Left lobe of liver (tissue), 2 donors: ENCODE measurements at regions not wholly inside any gene's neighbourhood (a gene's known extent, or its start where the extent isn't known, plus 50 kb on each side); places are given as distances from the start of the nearest gene placed in this dataset.

Experiments used
- ATAC-seq: fragments of 200-7000 bp; cut with Tn5 transposase; one replicate; pipeline ENCODE4 v1.9.1; 2020; ENCODE audit warnings: mild to moderate bottlenecking, moderate library complexity
- DNase-seq: peaks from one replicate; pipeline ENCODE4 v3.0.0-alpha.2; 2020; ENCODE audit warnings: low spot score
- donor health status: DM: no; HTN: no; CAD: no; lungs with moderate emphysema.
- donor health status: DM: no; HTN: yes; CAD: no.

DNA sequence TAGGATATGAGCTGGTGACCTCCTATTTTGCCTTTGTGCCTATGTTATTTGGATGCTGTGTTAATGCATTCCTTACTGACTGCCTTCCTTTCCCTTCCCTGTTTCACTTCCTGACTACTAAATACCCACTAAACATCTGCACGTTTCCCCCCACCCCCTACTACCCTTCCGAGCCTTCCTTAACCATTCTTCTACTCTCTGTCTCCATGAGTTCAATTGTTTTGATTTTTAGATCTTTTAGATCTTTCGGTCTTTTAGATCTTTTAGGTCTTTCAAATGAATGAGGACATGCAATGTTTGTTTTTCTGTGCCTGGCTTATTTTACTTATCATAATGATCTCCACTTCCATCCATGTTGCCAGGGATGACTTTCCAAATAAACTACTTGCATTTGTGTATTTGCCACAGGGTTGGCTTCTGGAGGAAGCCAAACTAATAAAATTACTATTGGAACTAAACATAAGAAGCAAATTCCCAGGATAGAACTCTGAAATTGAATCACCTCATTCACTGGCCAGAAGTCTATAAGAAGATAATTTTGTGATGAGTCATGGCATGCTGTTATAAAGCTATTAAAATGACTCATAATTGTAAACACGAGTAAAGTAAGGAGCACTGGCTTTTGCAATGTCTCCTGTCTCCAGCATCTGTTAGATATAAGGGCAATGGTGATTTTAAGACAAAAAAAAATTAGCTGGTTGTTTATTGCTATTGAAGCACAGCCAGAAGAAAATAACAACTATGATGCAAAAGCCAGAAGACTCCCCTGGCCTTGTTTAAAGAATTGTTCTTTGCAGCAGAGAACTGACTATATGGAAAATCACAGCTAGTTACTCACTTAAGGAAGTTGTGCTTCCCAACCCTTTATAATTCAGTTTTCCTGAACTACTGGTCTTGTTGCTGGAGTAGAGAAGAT lies 586.3 kb downstream of the LRFN5 start:
- no peak for ATAC-seq
- DNase-seq, result no peak

DNA sequence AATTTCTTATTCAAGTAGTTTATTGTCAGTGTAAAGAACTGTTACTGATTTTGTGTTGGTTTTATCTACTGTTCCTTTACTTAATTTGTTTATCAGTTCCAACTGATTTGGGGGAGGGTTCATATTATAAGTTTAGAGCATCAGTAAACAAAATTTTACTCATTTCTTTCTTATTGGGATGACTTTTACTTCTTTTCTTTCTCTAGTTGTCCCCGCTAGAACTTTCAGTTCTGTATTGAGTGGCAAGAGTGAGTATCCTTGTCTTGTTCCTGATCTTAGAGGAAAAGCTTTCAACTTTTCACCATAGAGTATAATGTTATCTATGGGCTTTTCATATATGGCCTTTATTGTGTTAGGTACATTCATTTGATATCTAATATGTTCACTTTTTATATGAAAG lies 584.1 kb downstream of the LRFN5 start:
- DNase-seq (no peak), ATAC-seq (no peak)

DNA sequence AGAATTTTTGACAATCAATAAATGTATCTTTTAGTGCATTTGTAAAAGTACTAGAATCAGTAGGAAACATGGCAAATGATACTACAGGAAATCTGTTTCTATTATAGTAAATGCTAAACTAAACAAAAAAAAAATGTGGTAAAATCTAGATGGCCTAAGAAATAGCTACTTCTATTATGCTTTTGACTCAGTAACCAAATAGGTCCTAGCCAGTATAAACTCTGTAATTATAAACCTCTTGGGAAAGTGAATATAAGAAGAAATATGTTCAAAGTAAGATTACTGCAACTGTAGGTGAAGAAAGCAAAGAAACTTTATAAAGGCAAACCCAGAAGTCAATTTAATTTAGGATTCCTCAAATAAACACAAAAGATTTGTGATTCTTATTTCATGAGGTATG lies 581.2 kb downstream of the LRFN5 start:
- DNase-seq (no peak), ATAC-seq (no peak)

DNA sequence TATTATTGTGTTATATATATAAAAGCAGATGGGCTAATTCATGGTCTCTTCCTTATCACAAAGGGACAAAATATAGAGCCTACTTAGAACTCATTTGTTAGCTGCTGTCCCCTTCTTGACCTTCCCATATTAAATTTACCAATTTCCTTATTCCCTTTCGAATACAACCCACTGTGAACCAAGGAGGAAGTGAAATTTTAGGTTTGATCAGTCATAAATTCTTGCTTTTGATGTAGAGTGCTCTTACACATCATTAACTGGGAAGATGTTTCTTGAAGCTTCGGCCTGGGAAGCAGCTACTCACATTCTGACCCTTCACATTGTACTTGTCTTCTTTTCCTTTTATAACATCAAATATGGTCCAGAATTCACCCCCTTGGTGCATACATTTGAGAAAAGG lies 579.0 kb downstream of the LRFN5 start:
- ATAC-seq (no peak), DNase-seq (no peak)

DNA sequence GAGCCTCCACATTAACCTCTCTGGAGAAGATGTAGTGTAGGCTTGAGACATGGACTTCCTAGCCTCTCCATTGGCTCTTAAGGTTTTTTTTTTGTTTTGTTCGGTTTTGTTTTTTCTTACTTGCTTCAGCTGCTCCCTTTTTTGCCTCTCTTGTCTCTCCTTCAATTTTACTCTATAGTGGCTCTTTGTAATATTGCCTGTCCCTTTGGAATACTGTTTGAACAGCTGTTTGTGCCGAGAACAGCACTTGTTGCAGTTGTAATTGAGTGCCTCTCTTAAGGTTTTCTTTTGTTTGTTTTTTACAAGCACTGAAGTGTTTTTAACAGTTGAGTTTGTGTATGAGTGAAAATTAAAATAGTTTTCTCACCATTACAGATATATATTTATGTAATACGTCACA lies 567.7 kb downstream of the LRFN5 start:
- no peak for ATAC-seq
- DNase-seq, result no peak

DNA sequence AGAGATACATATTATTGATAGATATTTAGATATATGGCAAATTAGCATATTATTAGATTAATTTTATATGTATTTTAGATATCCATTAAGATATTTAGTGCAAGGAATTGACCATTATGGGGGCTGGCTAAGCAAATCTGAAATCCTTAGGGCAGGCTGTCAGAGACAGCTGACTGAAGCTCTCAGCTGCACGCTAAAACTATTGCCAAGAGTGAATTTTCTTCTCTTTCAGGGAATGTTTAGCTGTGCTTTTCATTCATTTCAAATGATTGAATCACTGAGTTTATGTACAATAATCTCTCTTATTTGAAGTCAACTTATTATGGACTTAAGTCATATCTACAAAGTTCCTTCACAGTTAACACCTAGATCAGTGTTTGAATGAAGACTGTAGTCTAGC lies 566.5 kb downstream of the LRFN5 start:
- ATAC-seq (no peak), DNase-seq (no peak)

DNA sequence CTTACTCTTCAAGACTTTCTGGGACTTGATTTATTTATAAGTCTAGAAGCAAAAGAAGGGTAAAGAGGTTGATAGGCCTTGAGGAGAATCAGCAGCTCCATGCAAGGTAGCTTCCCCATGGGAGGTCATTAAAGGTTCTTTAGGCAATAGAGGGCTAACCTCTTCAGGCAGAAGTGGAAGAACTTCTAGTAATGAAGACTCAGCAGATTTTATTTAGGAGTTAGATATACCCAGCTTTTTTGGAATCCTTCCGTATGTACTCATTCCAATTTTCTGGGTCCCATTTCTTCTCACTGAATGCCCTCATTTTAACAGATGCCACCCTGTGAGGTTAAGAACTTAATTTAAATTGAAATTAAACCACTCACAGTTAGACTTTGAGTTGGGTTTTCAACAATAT lies 565.6 kb downstream of the LRFN5 start:
- ATAC-seq (no peak), DNase-seq (no peak)

DNA sequence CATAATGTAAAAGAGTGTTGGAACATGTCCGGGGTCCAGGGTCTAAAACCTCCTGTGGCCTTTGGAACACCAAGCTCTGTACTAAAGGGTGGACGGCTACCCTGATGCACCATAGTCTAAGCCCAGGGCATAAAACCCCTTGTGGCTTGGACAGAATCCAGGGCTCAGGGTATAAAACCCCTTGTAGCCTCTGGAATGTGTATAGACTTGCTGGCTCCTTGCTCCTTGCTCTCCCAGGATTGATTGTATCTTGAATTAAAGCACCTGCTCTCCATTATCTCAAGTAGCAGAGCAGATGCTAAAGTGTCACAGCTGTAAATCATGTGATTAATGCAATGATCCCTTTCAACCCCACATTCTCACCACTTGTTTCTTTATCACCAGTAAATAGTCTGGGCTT lies 556.5 kb downstream of the LRFN5 start:
- DNase-seq, result no peak
- no peak for ATAC-seq

DNA sequence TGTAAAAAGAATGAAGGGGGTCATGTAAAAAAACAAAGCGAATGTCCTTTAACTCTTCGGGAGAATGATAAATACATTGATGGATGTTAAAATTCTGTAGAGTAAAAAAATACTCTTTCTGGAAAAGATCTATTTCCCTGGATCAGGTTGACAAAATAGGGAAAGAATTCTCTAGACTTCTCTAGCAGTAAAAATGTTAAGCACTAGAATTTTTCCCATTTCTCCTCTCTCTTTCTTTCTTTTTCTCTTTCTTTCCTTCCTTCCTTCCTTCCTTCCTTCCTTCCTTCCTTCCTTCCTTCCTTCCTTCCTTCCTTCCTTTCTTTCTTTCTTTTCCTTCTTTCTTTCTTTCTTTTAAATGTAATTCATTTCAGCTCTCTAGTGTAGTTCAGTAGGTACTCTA lies 552.5 kb downstream of the LRFN5 start:
- DNase-seq (no peak), ATAC-seq (no peak)

DNA sequence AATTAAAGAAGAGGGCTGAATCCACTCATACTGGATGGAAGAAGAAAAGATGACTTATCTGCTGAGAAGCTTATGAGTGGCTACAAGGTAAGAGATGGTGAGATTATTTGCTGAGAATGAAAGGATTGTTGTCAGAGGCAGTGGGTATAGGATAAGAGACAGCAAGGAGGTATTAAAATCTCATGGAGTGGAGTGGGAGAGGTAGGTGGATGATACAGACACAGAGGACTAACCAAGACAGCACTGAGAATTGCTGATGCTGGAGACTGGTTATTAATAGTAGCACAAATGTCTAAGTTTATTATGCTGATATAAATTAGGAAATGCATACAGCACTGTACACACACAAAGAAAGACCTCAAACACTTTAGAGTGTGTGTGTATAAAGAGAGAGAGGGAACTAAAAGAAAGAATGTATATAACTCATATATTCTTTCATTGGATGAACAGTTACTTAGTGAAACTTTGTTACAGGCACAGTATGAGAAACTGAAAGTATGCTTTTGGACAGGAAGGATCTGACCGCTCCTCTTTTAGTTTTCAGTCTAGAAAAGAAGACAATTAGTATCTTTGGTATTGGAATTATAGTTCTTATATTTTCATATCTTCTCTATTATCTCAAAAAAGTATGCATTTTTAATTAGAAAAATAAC lies 543.1 kb downstream of the LRFN5 start:
- no peak for ATAC-seq
- DNase-seq, result no peak

DNA sequence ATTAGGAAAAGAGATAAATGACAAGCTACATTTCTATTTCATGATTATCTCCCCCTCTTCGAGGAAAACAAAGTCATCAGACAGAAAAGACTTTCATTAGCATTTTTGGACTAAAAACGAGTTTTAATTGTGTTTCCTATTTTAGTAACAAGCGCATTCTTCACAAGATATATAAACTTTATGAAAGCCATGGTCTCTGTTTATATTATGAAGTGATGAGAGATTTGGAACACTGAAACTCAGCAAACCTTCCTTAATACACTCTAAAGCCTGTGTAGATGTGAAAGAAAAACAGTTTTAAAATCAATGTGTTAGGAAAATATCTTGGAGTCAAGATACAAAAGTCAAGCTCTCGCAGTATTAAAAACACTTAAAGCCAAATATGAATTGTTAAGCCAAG lies 539.1 kb downstream of the LRFN5 start:
- ATAC-seq (no peak), DNase-seq (no peak)

DNA sequence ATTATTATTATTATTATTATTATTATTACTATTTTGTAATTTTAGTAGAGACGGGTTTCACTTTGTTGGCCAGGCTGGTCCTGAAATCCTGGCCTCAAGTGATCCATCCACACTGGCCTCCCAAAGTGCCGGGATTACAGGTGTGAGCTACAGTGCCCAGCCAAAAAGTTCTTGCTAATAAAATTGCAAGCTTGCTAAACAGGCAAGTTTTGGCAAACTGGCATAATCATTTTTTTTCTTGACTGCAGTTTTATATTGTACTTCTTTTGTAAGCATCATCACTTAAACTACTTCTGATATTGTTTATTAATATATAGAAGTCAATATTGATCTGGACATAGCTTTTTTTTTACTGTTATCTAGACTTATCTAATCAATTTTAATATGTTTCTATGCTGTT lies 536.4 kb downstream of the LRFN5 start:
- DNase-seq, result no peak
- no peak for ATAC-seq

DNA sequence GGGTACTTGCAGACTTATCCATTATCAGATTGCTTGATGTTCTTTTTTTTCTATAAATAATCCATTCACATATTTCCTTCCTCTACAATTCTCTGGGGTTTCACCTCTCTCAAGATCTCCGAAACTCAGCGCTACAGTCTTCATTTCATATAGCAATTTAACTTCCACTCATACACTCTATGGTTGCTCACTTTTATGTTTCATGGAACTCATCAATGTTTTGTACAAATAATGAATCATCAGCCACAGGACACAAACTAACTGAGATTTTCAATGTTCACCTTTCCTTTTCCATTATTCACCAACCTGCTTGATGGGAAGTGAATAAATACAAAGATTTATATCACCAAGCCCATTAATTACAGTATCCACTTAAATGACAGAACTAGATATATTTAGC lies 534.7 kb downstream of the LRFN5 start:
- no peak for ATAC-seq
- no peak for DNase-seq

DNA sequence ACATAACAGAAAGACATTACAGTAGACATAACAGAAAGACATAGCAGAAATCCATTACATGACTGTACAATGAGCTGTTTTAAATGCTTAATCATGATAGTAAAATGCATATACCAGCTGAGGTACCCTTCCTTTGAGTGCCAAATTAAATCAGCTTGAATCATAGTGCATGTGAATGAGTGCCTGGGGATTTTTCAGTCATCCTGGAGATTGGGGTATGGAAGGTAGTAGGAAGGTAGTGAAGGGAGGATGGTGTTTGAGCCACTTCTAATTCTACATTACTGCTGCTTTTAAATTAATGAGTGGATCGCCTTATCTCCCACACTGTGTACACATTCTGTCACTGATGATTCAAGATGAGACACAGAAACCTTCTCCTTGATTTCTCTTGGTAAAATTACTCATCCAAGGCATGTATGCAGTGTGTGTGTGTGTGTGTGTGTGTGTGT lies 534.2 kb downstream of the LRFN5 start:
- DNase-seq, result no peak
- ATAC-seq, result no peak

DNA sequence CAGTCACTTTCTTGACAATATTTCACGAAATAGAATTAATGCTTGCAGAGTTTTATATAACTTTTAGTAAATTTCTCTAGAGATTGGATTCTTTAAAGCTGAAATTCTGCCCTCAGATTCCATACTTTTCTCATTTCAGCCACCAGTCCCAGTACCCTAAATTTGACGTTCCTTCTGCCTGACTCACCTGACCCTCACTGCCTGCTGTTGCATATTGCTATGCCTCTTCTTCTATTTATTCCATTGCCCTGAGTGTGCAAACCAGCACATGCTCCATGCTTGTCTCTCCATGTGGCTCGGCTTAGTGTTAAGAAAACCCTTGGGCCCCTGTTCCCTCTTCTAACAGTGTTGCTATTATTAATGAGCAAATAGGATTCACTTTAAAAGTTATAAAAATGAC lies 533.3 kb downstream of the LRFN5 start:
- ATAC-seq (no peak), DNase-seq (no peak)

DNA sequence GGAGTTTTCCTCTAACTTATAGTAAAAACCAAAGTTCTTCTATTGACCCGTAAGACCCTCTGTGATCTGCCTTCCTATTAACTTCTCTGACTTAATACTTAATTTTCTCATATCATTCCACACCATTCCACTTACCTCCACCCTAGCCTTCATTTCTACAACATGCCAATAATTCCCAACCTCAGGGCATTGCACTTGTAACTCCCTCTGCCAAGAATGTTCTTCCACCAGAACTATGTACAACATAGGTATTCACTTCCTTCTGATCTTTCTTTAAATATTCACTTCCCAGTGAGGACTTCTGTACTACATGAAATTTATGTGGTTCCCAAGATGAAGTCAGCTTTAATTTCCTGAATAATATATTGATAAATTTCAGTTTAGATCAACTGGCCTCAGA lies 531.7 kb downstream of the LRFN5 start:
- ATAC-seq, result no peak
- DNase-seq, result no peak

DNA sequence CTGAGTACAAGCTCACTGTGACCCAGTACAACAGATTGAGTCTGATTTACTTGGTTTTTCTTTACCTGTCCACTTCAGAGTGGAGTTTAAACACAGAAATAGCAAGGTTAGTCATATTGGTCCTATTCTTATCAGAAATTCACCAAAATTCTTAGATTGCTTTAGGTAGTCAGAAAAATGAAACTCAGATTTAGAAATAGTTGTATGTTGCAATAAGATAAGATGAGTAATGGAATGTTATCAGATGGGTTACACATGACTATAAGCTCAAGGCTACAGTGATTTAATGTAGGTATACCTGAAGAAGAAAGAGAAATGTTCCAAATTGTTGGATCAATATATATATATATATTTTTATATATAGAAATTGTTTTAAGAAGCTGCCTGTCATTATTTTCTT lies 524.1 kb downstream of the LRFN5 start:
- DNase-seq, result no peak
- ATAC-seq, result no peak

DNA sequence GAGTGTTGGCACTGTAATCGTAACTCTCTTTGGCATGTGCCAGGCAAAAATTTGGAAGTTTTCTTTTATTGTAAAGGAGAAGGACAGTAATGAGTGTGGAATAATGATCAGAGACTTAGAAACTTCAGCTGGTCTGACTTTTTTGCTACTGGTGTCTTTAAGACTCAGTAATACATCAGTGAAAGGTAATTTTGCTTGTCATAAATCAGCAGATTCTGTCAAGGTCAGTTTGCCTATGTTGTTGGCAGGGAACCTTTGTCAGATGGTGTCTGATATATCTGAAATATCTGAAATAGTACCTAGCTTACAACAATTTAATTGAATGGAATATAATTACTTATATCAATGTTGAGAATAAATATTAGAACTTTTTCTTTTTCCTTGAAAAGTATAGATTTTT lies 516.9 kb downstream of the LRFN5 start:
- ATAC-seq (no peak), DNase-seq (no peak)

DNA sequence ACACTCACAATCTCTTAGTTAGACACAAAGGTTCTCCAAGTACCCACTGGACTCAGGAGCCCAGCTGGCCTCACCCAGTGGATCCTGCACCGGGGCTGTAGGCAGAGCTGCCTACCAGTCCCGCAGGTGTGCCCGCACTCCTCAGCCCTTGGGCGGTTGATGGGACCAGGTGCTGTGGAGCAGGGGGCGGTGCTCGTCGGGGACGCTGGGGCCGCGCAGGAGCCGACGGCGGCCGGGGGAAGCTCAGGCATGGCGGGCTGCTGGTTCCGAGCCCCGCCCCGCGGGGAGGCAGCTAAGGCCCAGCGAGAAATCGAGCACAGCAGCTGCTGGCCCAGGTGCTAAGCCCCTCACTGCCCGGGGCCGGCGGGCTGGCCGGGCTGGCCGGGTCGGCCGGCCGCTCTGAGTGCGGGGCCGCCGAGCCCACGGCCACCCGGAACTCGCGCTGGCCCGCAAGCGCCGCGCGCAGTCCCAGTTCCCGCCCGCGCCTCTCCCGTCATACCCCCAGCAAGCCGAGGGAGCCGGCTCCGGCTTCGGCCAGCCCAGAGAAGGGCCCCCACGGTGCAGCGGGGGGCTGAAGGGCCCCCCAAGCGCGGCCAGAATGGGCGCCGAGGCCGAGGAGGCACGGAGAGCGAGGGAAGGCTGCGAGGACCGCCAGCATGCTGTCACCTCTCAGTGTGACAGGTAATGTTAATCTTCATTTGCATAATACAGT lies 506.8 kb downstream of the LRFN5 start:
- DNase-seq, result no peak
- no peak for ATAC-seq

DNA sequence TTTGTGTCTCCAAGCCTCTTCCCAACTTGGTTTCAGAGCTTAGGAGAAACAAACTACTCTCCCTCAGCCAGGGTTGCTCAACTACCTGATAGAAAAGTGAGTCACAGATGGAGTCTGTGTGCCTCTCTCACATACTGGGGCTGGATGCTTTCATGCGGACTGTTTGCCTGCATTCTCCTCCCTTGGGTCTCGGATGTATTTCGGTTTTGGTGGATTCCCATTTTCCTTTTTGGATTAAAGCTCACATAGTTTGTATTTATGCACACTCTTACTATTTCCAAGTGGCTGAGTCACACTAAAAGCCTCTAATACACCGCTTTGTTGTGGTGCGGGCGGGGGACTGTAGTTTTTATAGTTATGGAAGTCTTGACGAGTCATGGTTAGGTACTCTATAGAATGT lies 505.4 kb downstream of the LRFN5 start:
- ATAC-seq (no peak), DNase-seq (no peak)

DNA sequence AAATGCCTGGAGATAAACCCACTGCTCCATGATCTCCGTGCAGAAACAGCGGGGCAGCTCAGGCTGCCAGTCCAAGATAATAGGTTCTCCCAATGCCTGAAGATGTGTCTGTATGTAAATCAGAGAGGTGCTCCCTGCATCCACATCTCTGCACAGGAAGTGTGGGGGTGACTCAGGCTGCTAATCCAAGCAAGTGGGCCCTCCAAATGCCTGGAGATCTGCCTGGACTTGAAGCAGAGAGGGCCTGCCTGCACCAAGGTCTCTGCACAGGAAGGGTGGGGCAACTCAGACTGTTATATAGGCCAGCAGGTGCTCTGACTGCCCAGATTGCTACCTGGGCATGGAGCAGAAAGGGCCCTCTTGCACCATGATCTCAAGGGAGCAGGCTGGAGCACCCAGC lies 504.7 kb downstream of the LRFN5 start:
- ATAC-seq (no peak), DNase-seq (no peak)

DNA sequence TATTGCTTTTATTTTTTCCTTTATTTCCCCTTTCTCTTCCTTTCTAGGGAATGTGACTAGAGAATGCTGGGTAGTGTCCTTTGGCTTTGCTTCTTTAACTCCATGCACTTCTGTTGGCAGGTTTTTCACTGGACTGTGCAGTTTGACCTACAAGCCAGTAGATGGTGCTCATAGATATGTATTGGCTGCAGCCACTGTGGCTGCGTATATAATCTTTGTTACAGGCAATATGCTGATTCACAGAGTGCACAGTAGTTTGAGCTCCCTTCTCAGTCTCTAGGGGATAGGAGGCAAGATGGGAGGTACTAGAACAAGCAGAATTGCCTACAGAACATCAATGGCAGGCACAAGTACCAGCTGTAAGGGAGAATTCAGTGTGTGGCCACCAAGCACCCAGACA lies 503.5 kb downstream of the LRFN5 start:
- no peak for DNase-seq
- ATAC-seq, result peak; percentile 65
